Panc1 (cell line): ENCODE measurements at regions not wholly inside any gene's neighbourhood (a gene's known extent, or its start where the extent isn't known, plus 50 kb on each side); places are given as distances from the start of the nearest gene placed in this dataset.
"Not testable (repeated sequence)": the region's sequence is repeated elsewhere in the genome, so short reads cannot be mapped to it uniquely, and the experiment has no call there.

ENCODE experiments used
- ATAC-seq: fragments of 200-7000 bp; cut with Tn5 transposase; 2 replicates; pipeline ENCODE4 v1.9.1; 2020; ENCODE audit warnings: mild to moderate bottlenecking, moderate library complexity
- BruUV-seq: library from RNA; stranded (reverse); fragments of 400-500 nt; replicated peaks from 2 replicates; lab custom pipeline; 2021; lab: Mats Ljungman, UMichigan
- CTCF ChIA-PET: fragments of 300-600 bp; sonication (Branson Sonifier 250); formaldehyde crosslinking; loops from one replicate; lab custom pipeline; 2022; ENCODE audit warnings: antibody characterized with exemption; lab: Charles Lee
- POLR2A ChIA-PET: fragments of 300-600 bp; sonication (Branson Sonifier 250); formaldehyde crosslinking; loops from one replicate; lab custom pipeline; 2022; ENCODE audit warnings: antibody characterized with exemption; lab: Charles Lee
- DNase-seq: peaks from one replicate; pipeline ENCODE4 v3.0.0-alpha.2; 2010; ENCODE audit warnings: low read depth, low spot score
- H3K27ac ChIP-seq: 2 replicates; pipeline ENCODE4 v1.5.1; 2011; ENCODE audit warnings: mild to moderate bottlenecking, low read length, inconsistent platforms
- H3K27me3 ChIP-seq: fragments of 200-500 bp; sonication (Bioruptor generic); 2 replicates; pipeline ENCODE4 v1.6.0; 2014; ENCODE audit warnings: low read length, inconsistent platforms; ENCODE audit not compliant: control insufficient read depth, insufficient read depth
- H3K36me3 ChIP-seq: fragments of 200-500 bp; sonication (Bioruptor generic); 2 replicates; pipeline ENCODE4 v1.5.1; 2014; ENCODE audit warnings: inconsistent platforms, mild to moderate bottlenecking, low read length, moderate library complexity; ENCODE audit not compliant: control insufficient read depth, insufficient read depth
- H3K4me1 ChIP-seq: 2 replicates; pipeline ENCODE4 v1.5.1; 2011; ENCODE audit warnings: inconsistent platforms, mild to moderate bottlenecking, low read length, moderate library complexity; ENCODE audit not compliant: control insufficient read depth, insufficient read depth
- H3K4me3 ChIP-seq, 2 experiments: 2 replicates each; pipeline ENCODE4 v1.5.1; 2011 to 2012; ENCODE audit warnings: low read depth in 2 of 2, low read length in 2 of 2, mild to moderate bottlenecking in 2 of 2, inconsistent platforms in 1 of 2, moderate library complexity in 1 of 2
- H3K9me3 ChIP-seq: fragments of 200-500 bp; sonication (Bioruptor generic); 2 replicates; pipeline ENCODE4 v1.5.1; 2014; ENCODE audit warnings: low read depth, mild to moderate bottlenecking, inconsistent platforms, low read length, moderate library complexity; ENCODE audit not compliant: control insufficient read depth, insufficient read depth
- CTCF ChIP-seq: fragments of 450-650 bp; IDR thresholded peaks from 2 replicates; pipeline ENCODE4 v1.5.1; 2017; ENCODE audit warnings: mild to moderate bottlenecking
- POLR2AphosphoS5 ChIP-seq: IDR thresholded peaks from 2 replicates; pipeline ENCODE4 v1.6.1; 2012; ENCODE audit warnings: mild to moderate bottlenecking, low read depth, low read length, moderate library complexity
- REST ChIP-seq, 2 experiments: IDR thresholded peaks; 2 replicates each; pipeline ENCODE4 v1.6.1; 2011 to 2012; ENCODE audit warnings: low read depth in 2 of 2, control low read depth in 1 of 2, low read length in 1 of 2, mild to moderate bottlenecking in 1 of 2, moderate library complexity in 1 of 2; ENCODE audit not compliant: insufficient read depth in 1 of 2
- SIN3A ChIP-seq: IDR thresholded peaks from 2 replicates; pipeline ENCODE4 v1.6.1; 2012; ENCODE audit warnings: low read depth, mild to moderate bottlenecking, low read length, moderate library complexity, borderline replicate concordance; ENCODE audit not compliant: insufficient read depth
- TCF7L2 ChIP-seq: IDR thresholded peaks from 2 replicates; pipeline ENCODE4 v1.6.1; 2011; ENCODE audit warnings: mild to moderate bottlenecking, low read depth, low read length, inconsistent platforms
- in situ Hi-C: cut with HindIII; loops from 2 replicates; pipeline ENCODE4 v1.10.0; 2016; ENCODE audit warnings: low sequenced_read_pairs, low pct_unique_long_range_greater_than_20kb
- intact Hi-C: fragments of 100-400 bp; cut with micrococcal nuclease; formaldehyde crosslinking; loops from one replicate; pipeline ENCODE4 v1.10.0; 2022; ENCODE audit not compliant: unreplicated experiment

GRCh38 chr3:65142456-65142855, 454.7 kb upstream of the ADAMTS9 start:
- no peak overlapping the region for H3K4me3 ChIP-seq
- no peaks in the 10 kb centered on the region for H3K9me3 ChIP-seq
- no peaks in the 10 kb centered on the region for H3K36me3 ChIP-seq
- no peak overlapping the region for H3K27ac ChIP-seq
- DNase-seq (no peak), ATAC-seq (no peak)
- H3K27me3 ChIP-seq, result no peaks in the 10 kb centered on the region
- no peaks in the 10 kb centered on the region for H3K4me1 ChIP-seq
- no TSS peak for BruUV-seq
- intact Hi-C loops, result no loop called here
- ChIA-PET CTCF (no interaction called here), POLR2A (no interaction called here)
- in situ Hi-C loops, result no loop called here
- TF ChIP-seq CTCF, result no peak
- no peak for TF ChIP-seq POLR2AphosphoS5
- TF ChIP-seq TCF7L2, result no peak
- no peak for TF ChIP-seq REST (IDR thresholded peaks at IDR 0.05; ENCODE audit: insufficient read depth in 1 of 2, low read depth in 2 of 2, low read length in 1 of 2)
- TF ChIP-seq SIN3A, result no peak

- H3K4me3 ChIP-seq, result no peak overlapping the region
- in situ Hi-C loops (no loop called here), intact Hi-C loops (no loop called here)
- H3K4me1 ChIP-seq, result no peaks in the 10 kb centered on the region
- H3K27me3 ChIP-seq, result no peaks in the 10 kb centered on the region
- H3K27ac ChIP-seq, result no peak overlapping the region
- BruUV-seq, result no TSS peak
- ChIA-PET CTCF (no interaction called here), POLR2A (no interaction called here)
- ATAC-seq (no peak), DNase-seq (no peak)
- no peaks in the 10 kb centered on the region for H3K36me3 ChIP-seq
- TF ChIP-seq TCF7L2 (no peak), REST (IDR thresholded peaks at IDR 0.05; ENCODE audit: insufficient read depth in 1 of 2, low read depth in 2 of 2, low read length in 1 of 2) (no peak), CTCF (no peak), SIN3A (no peak), POLR2AphosphoS5 (no peak)
- H3K9me3 ChIP-seq, result no peaks in the 10 kb centered on the region
These were observed 450.8 kb upstream of the ADAMTS9 start for GRCh38 chr3:65138556-65138955.

- POLR2A ChIA-PET, intact Hi-C loops, H3K4me3 ChIP-seq, DNase-seq, H3K27ac ChIP-seq, CTCF ChIA-PET, H3K9me3 ChIP-seq, H3K27me3 ChIP-seq, H3K4me1 ChIP-seq, in situ Hi-C loops, ATAC-seq, BruUV-seq, H3K36me3 ChIP-seq: not testable (repeated sequence)
These were observed 446.0 kb upstream of the ADAMTS9 start for GRCh38 chr3:65133752-65134151.
